PC-3 (cell line): ENCODE measurements at regions not wholly inside any gene's neighbourhood (a gene's known extent, or its start where the extent isn't known, plus 50 kb on each side); places are given as distances from the start of the nearest gene placed in this dataset.

Experiments used
- ATAC-seq: fragments of 200-7000 bp; cut with Tn5 transposase; 2 replicates; pipeline ENCODE4 v1.9.1; 2020; ENCODE audit warnings: mild to moderate bottlenecking, moderate library complexity
- BruUV-seq: library from RNA; stranded (reverse); fragments of 400-500 nt; replicated peaks from 2 replicates; lab custom pipeline; 2021; lab: Mats Ljungman, UMichigan
- CTCF ChIA-PET: fragments of 300-600 bp; sonication (Branson Sonifier 250); formaldehyde crosslinking; loops from one replicate; lab custom pipeline; 2022; ENCODE audit warnings: antibody characterized with exemption; lab: Charles Lee
- POLR2A ChIA-PET: fragments of 300-600 bp; sonication (Branson Sonifier 250); formaldehyde crosslinking; loops from one replicate; lab custom pipeline; 2022; ENCODE audit warnings: antibody characterized with exemption; ENCODE audit not compliant: unreplicated experiment; lab: Charles Lee
- DNase-seq: peaks from one replicate; pipeline ENCODE4 v3.0.0-alpha.2; 2015
- H2AFZ ChIP-seq: fragments of 300-600 bp; sonication (generic); 2 replicates; pipeline ENCODE4 v1.6.0; 2016; ENCODE audit warnings: antibody characterized with exemption, low read length
- H3F3A ChIP-seq: fragments of 300-600 bp; sonication (generic); one replicate; pipeline ENCODE4 v1.6.0; 2017; ENCODE audit warnings: antibody characterized with exemption, low read length, control low read depth, mild to moderate bottlenecking; ENCODE audit not compliant: unreplicated experiment
- H3K27ac ChIP-seq: fragments of 300-600 bp; sonication (generic); 2 replicates; pipeline ENCODE4 v1.5.1; 2016; ENCODE audit warnings: mild to moderate bottlenecking, low read length
- H3K27me3 ChIP-seq: fragments of 300-600 bp; sonication (generic); 2 replicates; pipeline ENCODE4 v1.6.1; 2016; ENCODE audit warnings: low read length, mixed read lengths
- H3K36me3 ChIP-seq: fragments of 300-600 bp; sonication (generic); 2 replicates; pipeline ENCODE4 v1.6.1; 2016; ENCODE audit warnings: low read depth, mixed run types, low read length, mixed read lengths
- H3K4me1 ChIP-seq: fragments of 300-600 bp; sonication (generic); 2 replicates; pipeline ENCODE4 v1.5.1; 2016; ENCODE audit warnings: low read length; ENCODE audit not compliant: insufficient read depth
- H3K4me2 ChIP-seq: fragments of 300-600 bp; sonication (generic); 2 replicates; pipeline ENCODE4 v1.6.0; 2016; ENCODE audit warnings: low read length
- H3K4me3 ChIP-seq: fragments of 300-600 bp; sonication (generic); 2 replicates; pipeline ENCODE4 v1.5.1; 2016; ENCODE audit warnings: mild to moderate bottlenecking, low read length, mixed read lengths
- H3K79me2 ChIP-seq: fragments of 300-600 bp; sonication (generic); 2 replicates; pipeline ENCODE4 v1.6.1; 2017; ENCODE audit warnings: low read length, mixed read lengths
- H3K9ac ChIP-seq: fragments of 300-600 bp; sonication (generic); 2 replicates; pipeline ENCODE4 v1.6.0; 2016; ENCODE audit warnings: mild to moderate bottlenecking, low read length
- H3K9me2 ChIP-seq: fragments of 300-600 bp; sonication (generic); replicated peaks from 2 replicates; pipeline ENCODE4 v1.6.1; 2016; ENCODE audit warnings: mixed run types, low read length, mixed read lengths
- H3K9me3 ChIP-seq: fragments of 300-600 bp; sonication (generic); 2 replicates; pipeline ENCODE4 v1.6.1; 2016; ENCODE audit warnings: low read length, mixed read lengths
- H4K20me1 ChIP-seq: fragments of 300-600 bp; sonication (generic); 2 replicates; pipeline ENCODE4 v1.6.1; 2016; ENCODE audit warnings: low read length, mixed read lengths
- EZH2 ChIP-seq: fragments of 300-600 bp; sonication (generic); IDR thresholded peaks from one replicate; pipeline ENCODE4 v1.6.1; 2017; ENCODE audit warnings: antibody characterized with exemption, mild to moderate bottlenecking, low read length; ENCODE audit not compliant: unreplicated experiment
- EZH2phosphoT487 ChIP-seq: fragments of 300-600 bp; sonication (generic); IDR thresholded peaks from 2 replicates; pipeline ENCODE4 v1.6.1; 2018; ENCODE audit warnings: mild to moderate bottlenecking, antibody characterized with exemption, low read length, borderline replicate concordance
- intact Hi-C: fragments of 100-400 bp; cut with micrococcal nuclease; formaldehyde crosslinking; loops from 2 replicates; pipeline ENCODE4 v1.9.0; 2023
- TF ChIP-seq, protein P1 (sequence below): fragments of 300-600 bp; sonication (generic); conservative IDR thresholded peaks from 2 replicates; pipeline ENCODE4 v1.5.1; 2017; ENCODE audit warnings: antibody characterized with exemption, low read depth, mild to moderate bottlenecking, low read length

DNA sequence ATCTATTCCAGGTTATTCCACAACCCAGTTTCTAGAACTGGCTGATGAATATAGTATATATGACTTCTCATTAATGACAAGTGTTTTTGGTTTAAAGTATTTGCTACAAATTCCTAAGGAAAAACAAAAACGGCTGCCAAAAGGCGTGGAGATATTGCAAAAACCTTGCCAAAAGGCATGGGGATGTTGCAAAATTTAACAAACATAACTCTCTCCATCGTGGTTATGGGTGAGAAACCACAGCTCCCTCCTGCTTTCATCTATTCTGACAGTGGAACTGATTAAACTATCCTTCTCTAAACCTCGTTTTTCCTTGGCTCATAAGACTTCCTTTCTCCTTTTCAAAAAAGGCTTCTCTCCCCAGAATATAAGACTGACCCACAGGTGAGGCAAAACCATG is 342.0 kb upstream of the PDZRN3 start:
- CTCF ChIA-PET = no interaction called here
- Histone ChIP-seq H3K27ac (no peak overlapping the region), H3F3A (no peaks in the 10 kb centered on the region), H3K4me2 (no peak overlapping the region), H3K36me3 (no peaks in the 10 kb centered on the region), H2AFZ (no peak overlapping the region), H3K4me1 (no peaks in the 10 kb centered on the region), H3K9me2 (no peaks in the 10 kb centered on the region), H3K27me3 (no peaks in the 10 kb centered on the region), H3K9me3 (peaks cover 39% of the 10 kb centered on the region), H3K9ac (no peak overlapping the region), H4K20me1 (no peaks in the 10 kb centered on the region), H3K79me2 (no peaks in the 10 kb centered on the region), H3K4me3 (no peak overlapping the region)
- ATAC-seq = no peak
- DNase-seq = no peak
- intact Hi-C loops = no loop called here
- POLR2A ChIA-PET = no interaction called here
- no TSS peak for BruUV-seq
- TF ChIP-seq EZH2 (no peak), EZH2phosphoT487 (no peak)
- TF ChIP-seq, protein P1, sequence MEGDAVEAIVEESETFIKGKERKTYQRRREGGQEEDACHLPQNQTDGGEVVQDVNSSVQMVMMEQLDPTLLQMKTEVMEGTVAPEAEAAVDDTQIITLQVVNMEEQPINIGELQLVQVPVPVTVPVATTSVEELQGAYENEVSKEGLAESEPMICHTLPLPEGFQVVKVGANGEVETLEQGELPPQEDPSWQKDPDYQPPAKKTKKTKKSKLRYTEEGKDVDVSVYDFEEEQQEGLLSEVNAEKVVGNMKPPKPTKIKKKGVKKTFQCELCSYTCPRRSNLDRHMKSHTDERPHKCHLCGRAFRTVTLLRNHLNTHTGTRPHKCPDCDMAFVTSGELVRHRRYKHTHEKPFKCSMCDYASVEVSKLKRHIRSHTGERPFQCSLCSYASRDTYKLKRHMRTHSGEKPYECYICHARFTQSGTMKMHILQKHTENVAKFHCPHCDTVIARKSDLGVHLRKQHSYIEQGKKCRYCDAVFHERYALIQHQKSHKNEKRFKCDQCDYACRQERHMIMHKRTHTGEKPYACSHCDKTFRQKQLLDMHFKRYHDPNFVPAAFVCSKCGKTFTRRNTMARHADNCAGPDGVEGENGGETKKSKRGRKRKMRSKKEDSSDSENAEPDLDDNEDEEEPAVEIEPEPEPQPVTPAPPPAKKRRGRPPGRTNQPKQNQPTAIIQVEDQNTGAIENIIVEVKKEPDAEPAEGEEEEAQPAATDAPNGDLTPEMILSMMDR = no peak

DNA sequence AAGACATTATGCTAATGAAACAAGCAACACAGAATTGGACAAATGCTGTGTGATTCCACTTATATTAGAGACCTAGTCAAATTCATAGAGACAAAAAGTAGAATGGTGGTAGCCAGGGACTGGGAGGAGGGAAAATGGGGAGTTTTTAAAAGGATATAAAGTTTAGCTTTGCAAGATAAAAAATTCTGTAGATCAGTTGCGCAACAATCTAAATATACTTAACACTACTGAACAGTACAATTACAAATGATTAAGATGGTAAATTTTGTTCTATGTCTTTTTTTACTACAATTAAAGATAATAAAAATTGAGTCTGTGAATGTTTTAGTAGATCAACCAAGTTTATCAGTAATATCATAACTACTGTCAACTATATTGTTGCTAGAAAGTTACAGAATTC is 340.1 kb upstream of the PDZRN3 start:
- no peak for DNase-seq
- no peak overlapping the region for H2AFZ ChIP-seq
- H3K27ac ChIP-seq = no peak overlapping the region
- H3K27me3 ChIP-seq = no peaks in the 10 kb centered on the region
- H3F3A ChIP-seq = no peaks in the 10 kb centered on the region
- no peaks in the 10 kb centered on the region for H4K20me1 ChIP-seq
- ChIA-PET POLR2A (no interaction called here), CTCF (no interaction called here)
- BruUV-seq = no TSS peak
- H3K36me3 ChIP-seq = no peaks in the 10 kb centered on the region
- TF ChIP-seq EZH2phosphoT487 (no peak), EZH2 (no peak)
- TF ChIP-seq, protein P1 = no peak
- no peak for ATAC-seq
- H3K4me3 ChIP-seq = no peak overlapping the region
- no peaks in the 10 kb centered on the region for H3K9me2 ChIP-seq
- intact Hi-C loops = no loop called here
- H3K4me2 ChIP-seq = no peak overlapping the region
- H3K79me2 ChIP-seq = no peaks in the 10 kb centered on the region
- H3K4me1 ChIP-seq = no peaks in the 10 kb centered on the region
- no peak overlapping the region for H3K9ac ChIP-seq
- peaks cover 41% of the 10 kb centered on the region for H3K9me3 ChIP-seq

DNA sequence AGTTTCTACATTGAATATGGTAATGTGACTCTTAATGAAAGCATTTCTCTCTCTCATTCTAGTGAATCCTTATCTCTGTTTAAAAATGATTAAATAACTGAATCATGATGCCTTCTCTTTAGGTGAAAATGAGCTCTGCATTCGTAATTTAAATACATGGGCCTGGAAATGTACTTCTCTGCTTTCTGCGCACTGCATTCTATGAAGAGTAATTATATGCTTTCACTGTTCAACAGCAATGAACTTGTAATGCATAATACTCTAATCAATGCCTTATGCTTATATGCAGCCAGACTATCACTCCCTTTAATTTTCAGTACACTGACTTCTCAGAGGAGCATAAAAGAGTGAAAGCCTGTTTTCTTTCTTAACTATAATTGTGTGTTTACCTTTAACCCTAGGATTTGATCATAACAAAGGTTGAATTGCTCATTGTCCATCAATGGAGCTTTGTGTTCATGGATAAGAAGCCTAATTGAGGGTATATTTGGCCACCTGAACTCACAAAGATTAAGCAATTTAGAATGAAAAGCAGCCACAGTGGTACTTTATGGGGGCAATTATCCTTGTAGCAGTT is 330.8 kb upstream of the PDZRN3 start:
- Histone ChIP-seq H4K20me1 (no peaks in the 10 kb centered on the region), H3K27me3 (no peaks in the 10 kb centered on the region), H3K9me3 (peaks cover 23% of the 10 kb centered on the region), H3K4me1 (no peaks in the 10 kb centered on the region), H3K27ac (no peak overlapping the region), H3K4me2 (no peak overlapping the region), H3K9ac (no peak overlapping the region), H3K9me2 (no peaks in the 10 kb centered on the region), H3K79me2 (no peaks in the 10 kb centered on the region), H2AFZ (no peak overlapping the region), H3K4me3 (no peak overlapping the region), H3K36me3 (no peaks in the 10 kb centered on the region), H3F3A (no peaks in the 10 kb centered on the region)
- intact Hi-C loops = no loop called here
- no TSS peak for BruUV-seq
- no peak for DNase-seq
- CTCF ChIA-PET = no interaction called here
- no peak for ATAC-seq
- TF ChIP-seq EZH2phosphoT487 (no peak), EZH2 (no peak)
- POLR2A ChIA-PET = no interaction called here
